ENCODE measurements at regions not wholly inside any gene's neighbourhood (a gene's known extent, or its start where the extent isn't known, plus 50 kb on each side); places are given as distances from the start of the nearest gene placed in this dataset.

- TF ChIP-seq MAX (IDR thresholded peaks at IDR 0.05) (no peak), TAF1 (IDR thresholded peaks at IDR 0.05; ENCODE audit: low read depth) (no peak), RAD21 (IDR thresholded peaks at IDR 0.05; ENCODE audit: low read depth) (no peak; the same call in 1 of the 2 replicates), EP300 (IDR thresholded peaks at IDR 0.05; ENCODE audit: borderline replicate concordance) (no peak), FOXM1 (IDR thresholded peaks at IDR 0.05; ENCODE audit: borderline replicate concordance, low read depth) (no peak), REST (IDR thresholded peaks at IDR 0.05; ENCODE audit: low read depth) (no peak), CREB1 (IDR thresholded peaks at IDR 0.05; ENCODE audit: low read depth) (no peak), USF1 (IDR thresholded peaks at IDR 0.05) (no peak), EGR1 (IDR thresholded peaks at IDR 0.05) (no peak), TEAD4 (IDR thresholded peaks at IDR 0.05) (no peak), CEBPB (IDR thresholded peaks at IDR 0.05) (no peak)
Observed at GRCh38 chr5:73387149-73387591, 61.4 kb downstream of the FOXD1 start.

Data from Ishikawa (cell line).